Endothelial cell of umbilical vein (primary cell): ENCODE measurements at regions not wholly inside any gene's neighbourhood (a gene's known extent, or its start where the extent isn't known, plus 50 kb on each side); places are given as distances from the start of the nearest gene placed in this dataset.
"Not testable (repeated sequence)": the region's sequence is repeated elsewhere in the genome, so short reads cannot be mapped to it uniquely, and the experiment has no call there.

Source experiments
- BruUV-seq: library from RNA; stranded (reverse); fragments of 400-500 nt; replicated peaks from 2 replicates; lab custom pipeline; 2021; lab: Mats Ljungman, UMichigan
- CTCF ChIA-PET: fragments of 300-600, 350-600 bp; sonication (Branson Sonifier 250); formaldehyde crosslinking; loops from one replicate; lab custom pipeline; 2021; ENCODE audit warnings: antibody characterized with exemption, inconsistent platforms; lab: Charles Lee
- POLR2A ChIA-PET: fragments of 300-600, 350-600 bp; sonication (Branson Sonifier 250); formaldehyde crosslinking; loops from one replicate; lab custom pipeline; 2021; ENCODE audit warnings: antibody characterized with exemption, inconsistent platforms; lab: Charles Lee
- DNase-seq: peaks from one replicate; pipeline ENCODE4 v3.0.0-alpha.2; 2011; ENCODE audit warnings: low read depth, low spot score
- FAIRE-seq: peaks from 2 replicates; lab custom pipeline; 2011; peaks lifted over from hg19 to GRCh38; lab: Jason Lieb, UNC
- H2AFZ ChIP-seq: 2 replicates; pipeline ENCODE4 v1.6.0; 2012; ENCODE audit warnings: low read depth, low read length, control low read depth, inconsistent platforms
- H3K27ac ChIP-seq: 2 replicates; pipeline ENCODE4 v1.5.1; 2011; ENCODE audit warnings: low read depth, mild to moderate bottlenecking, control low read depth, low read length, moderate library complexity; ENCODE audit not compliant: insufficient read depth
- H3K27me3 ChIP-seq, 2 experiments: 2 replicates each; pipeline versions ENCODE4 v1.6.0 to v1.6.1; 2011; ENCODE audit warnings: low read length in 2 of 2, mixed read lengths in 1 of 2; ENCODE audit not compliant: control insufficient read depth in 2 of 2, insufficient read depth in 2 of 2
- H3K36me3 ChIP-seq, 2 experiments: 2 replicates in 1 of 2; 3 replicates in 1 of 2; pipeline ENCODE4 v1.5.1; 2011; ENCODE audit warnings: low read length in 2 of 2, mild to moderate bottlenecking in 1 of 2, moderate library complexity in 1 of 2; ENCODE audit not compliant: control insufficient read depth in 2 of 2, insufficient read depth in 2 of 2; ENCODE audit errors: extremely low read depth in 1 of 2
- H3K4me1 ChIP-seq: 3 replicates; pipeline ENCODE4 v1.5.1; 2011; ENCODE audit warnings: mild to moderate bottlenecking, low read length; ENCODE audit not compliant: control insufficient read depth, insufficient read depth; ENCODE audit errors: extremely low read depth
- H3K4me2 ChIP-seq: 2 replicates; pipeline ENCODE4 v1.6.1; 2011; ENCODE audit warnings: low read length, control low read depth, mixed read lengths; ENCODE audit not compliant: insufficient read depth
- H3K4me3 ChIP-seq, 3 experiments: fragments of 200-600 bp in 1 of 3; sonication (generic), shearing (Covaris generic) in 1 of 3; replicated peaks in 1 of 3; 2 replicates each; pipeline ENCODE4 v1.5.1; 2011 to 2016; ENCODE audit warnings: control low read depth in 3 of 3, low read length in 3 of 3, mild to moderate bottlenecking in 2 of 3, inconsistent platforms in 1 of 3, low read depth in 1 of 3, moderate library complexity in 1 of 3; ENCODE audit not compliant: insufficient read depth in 1 of 3
- H3K79me2 ChIP-seq: 2 replicates; pipeline ENCODE4 v1.6.0; 2012; ENCODE audit warnings: low read length, inconsistent platforms; ENCODE audit not compliant: control insufficient read depth, insufficient read depth
- H3K9ac ChIP-seq: replicated peaks from 2 replicates; pipeline ENCODE3; 2011; ENCODE audit warnings: low read length, control low read depth; ENCODE audit not compliant: insufficient read depth; ENCODE audit errors: extremely low read depth
- H3K9me1 ChIP-seq: replicated peaks from 3 replicates; pipeline ENCODE4 v1.6.0; 2011; ENCODE audit warnings: mild to moderate bottlenecking, low read length; ENCODE audit not compliant: control insufficient read depth, insufficient read depth; ENCODE audit errors: extremely low read depth
- H3K9me3 ChIP-seq: replicated peaks from 2 replicates; pipeline ENCODE4 v1.5.1; 2012; ENCODE audit warnings: low read length, inconsistent platforms; ENCODE audit not compliant: control insufficient read depth, insufficient read depth
- H4K20me1 ChIP-seq: replicated peaks from 2 replicates; pipeline ENCODE3; 2011; ENCODE audit warnings: mild to moderate bottlenecking, low read length; ENCODE audit not compliant: control insufficient read depth, insufficient read depth; ENCODE audit errors: extremely low read depth
- EZH2 ChIP-seq: IDR thresholded peaks from 2 replicates; pipeline ENCODE4 v1.6.1; 2012; ENCODE audit warnings: borderline replicate concordance, low read depth, mild to moderate bottlenecking, moderate library complexity, low read length, inconsistent platforms; ENCODE audit not compliant: severe bottlenecking
- FOS ChIP-seq: IDR thresholded peaks from 2 replicates; pipeline ENCODE4 v1.6.1; 2011; ENCODE audit warnings: mild to moderate bottlenecking, low read length, moderate library complexity, borderline replicate concordance; ENCODE audit not compliant: insufficient read depth
- GATA2 ChIP-seq: IDR thresholded peaks from 2 replicates; pipeline ENCODE4 v1.7.0; 2011; ENCODE audit warnings: low read depth, mild to moderate bottlenecking, moderate library complexity, mixed read lengths, low read length; ENCODE audit not compliant: insufficient read length, insufficient read depth
- JUN ChIP-seq: IDR thresholded peaks from 2 replicates; pipeline ENCODE4 v1.6.1; 2011; ENCODE audit warnings: borderline replicate concordance, low read depth; ENCODE audit not compliant: insufficient read length, insufficient read depth
- MAX ChIP-seq: IDR thresholded peaks from 2 replicates; pipeline ENCODE4 v1.6.1; 2011; ENCODE audit not compliant: insufficient read depth, insufficient read length
- MYC ChIP-seq: IDR thresholded peaks from one replicate; pipeline ENCODE4 v1.6.1; 2011; ENCODE audit warnings: mild to moderate bottlenecking, low read depth, low read length
- POLR2A ChIP-seq: IDR thresholded peaks from 2 replicates; pipeline ENCODE4 v1.6.1; 2012; ENCODE audit warnings: low read depth, mild to moderate bottlenecking, control low read depth, low read length
- POLR2AphosphoS5 ChIP-seq: IDR thresholded peaks from 2 replicates; pipeline ENCODE4 v1.6.1; 2012; ENCODE audit warnings: low read depth, mild to moderate bottlenecking, control low read depth, low read length, moderate library complexity; ENCODE audit not compliant: insufficient read depth
- dilution Hi-C: fragments of 300-500 bp; cut with MboI; formaldehyde crosslinking; loops from one replicate; pipeline ENCODE4 v1.15.0; 2019; ENCODE audit warnings: low sequenced_read_pairs; ENCODE audit not compliant: extremely low pct_ligation_motif_present
- intact Hi-C: fragments of 100-400 bp; cut with micrococcal nuclease; formaldehyde crosslinking; loops from one replicate; pipeline ENCODE4 v1.10.0; 2022
- TF ChIP-seq, protein P1 (sequence below), 2 donors: IDR thresholded peaks; 1 replicate in 1 of 2; 2 replicates in 1 of 2; pipeline ENCODE4 v1.5.1; 2011; ENCODE audit warnings: low read length in 2 of 2, mild to moderate bottlenecking in 2 of 2, moderate library complexity in 2 of 2, control low read depth in 1 of 2, inconsistent platforms in 1 of 2, low read depth in 1 of 2; ENCODE audit not compliant: insufficient read depth in 1 of 2; ENCODE audit errors: extremely low read depth in 1 of 2

GRCh38 chr14:78048120-78048519 is 122.1 kb upstream of the NRXN3 start:
- H3K27ac ChIP-seq, result no peak overlapping the region
- DNase-seq (no peak), FAIRE-seq (no peak)
- CTCF ChIA-PET, result no interaction called here
- no peaks in the 10 kb centered on the region for H3K36me3 ChIP-seq
- no peaks in the 10 kb centered on the region for H3K9me3 ChIP-seq
- no peak overlapping the region for H2AFZ ChIP-seq
- POLR2A ChIA-PET, result no interaction called here
- no peaks in the 10 kb centered on the region for H3K4me1 ChIP-seq
- no peak overlapping the region for H3K4me2 ChIP-seq
- no peaks in the 10 kb centered on the region for H3K9me1 ChIP-seq
- TF ChIP-seq FOS (no peak), GATA2 (no peak), POLR2A (no peak), EZH2 (no peak), MYC (no peak), MAX (no peak), POLR2AphosphoS5 (no peak), JUN (no peak)
- TF ChIP-seq, protein P1, sequence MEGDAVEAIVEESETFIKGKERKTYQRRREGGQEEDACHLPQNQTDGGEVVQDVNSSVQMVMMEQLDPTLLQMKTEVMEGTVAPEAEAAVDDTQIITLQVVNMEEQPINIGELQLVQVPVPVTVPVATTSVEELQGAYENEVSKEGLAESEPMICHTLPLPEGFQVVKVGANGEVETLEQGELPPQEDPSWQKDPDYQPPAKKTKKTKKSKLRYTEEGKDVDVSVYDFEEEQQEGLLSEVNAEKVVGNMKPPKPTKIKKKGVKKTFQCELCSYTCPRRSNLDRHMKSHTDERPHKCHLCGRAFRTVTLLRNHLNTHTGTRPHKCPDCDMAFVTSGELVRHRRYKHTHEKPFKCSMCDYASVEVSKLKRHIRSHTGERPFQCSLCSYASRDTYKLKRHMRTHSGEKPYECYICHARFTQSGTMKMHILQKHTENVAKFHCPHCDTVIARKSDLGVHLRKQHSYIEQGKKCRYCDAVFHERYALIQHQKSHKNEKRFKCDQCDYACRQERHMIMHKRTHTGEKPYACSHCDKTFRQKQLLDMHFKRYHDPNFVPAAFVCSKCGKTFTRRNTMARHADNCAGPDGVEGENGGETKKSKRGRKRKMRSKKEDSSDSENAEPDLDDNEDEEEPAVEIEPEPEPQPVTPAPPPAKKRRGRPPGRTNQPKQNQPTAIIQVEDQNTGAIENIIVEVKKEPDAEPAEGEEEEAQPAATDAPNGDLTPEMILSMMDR (IDR thresholded peaks at IDR 0.05; ENCODE audit: extremely low read depth in 1 of 2, insufficient read depth in 1 of 2, low read depth in 1 of 2, low read length in 2 of 2), result no peak
- intact Hi-C loops (no loop called here), dilution Hi-C loops (no loop called here)
- BruUV-seq, result no TSS peak
- H4K20me1 ChIP-seq, result no peaks in the 10 kb centered on the region
- no peak overlapping the region for H3K9ac ChIP-seq
- H3K4me3 ChIP-seq, result no peak overlapping the region
- H3K27me3 ChIP-seq, result no peaks in the 10 kb centered on the region
- H3K79me2 ChIP-seq, result no peaks in the 10 kb centered on the region

- H3K4me1 ChIP-seq, H3K4me2 ChIP-seq, H3K27ac ChIP-seq, H3K9ac ChIP-seq, CTCF ChIA-PET, H3K36me3 ChIP-seq, H2AFZ ChIP-seq, H3K79me2 ChIP-seq, DNase-seq, dilution Hi-C loops, H3K4me3 ChIP-seq, H3K9me3 ChIP-seq, intact Hi-C loops, H3K9me1 ChIP-seq, BruUV-seq, H4K20me1 ChIP-seq, FAIRE-seq, POLR2A ChIA-PET, H3K27me3 ChIP-seq: not testable (repeated sequence)
Observed at GRCh38 chr14:78056890-78057289, 113.3 kb upstream of the NRXN3 start.
